RWPE2 (cell line): ENCODE measurements at regions not wholly inside any gene's neighbourhood (a gene's known extent, or its start where the extent isn't known, plus 50 kb on each side); places are given as distances from the start of the nearest gene placed in this dataset.

Source experiments
- ATAC-seq: fragments of 200-7000 bp; cut with Tn5 transposase; 3 replicates; pipeline ENCODE4 v1.9.1; 2021; ENCODE audit warnings: low read depth
- DNase-seq: peaks from one replicate; pipeline ENCODE4 v3.0.0-alpha.2; 2020; ENCODE audit warnings: low spot score
- H3K27ac ChIP-seq: fragments of 450-650 bp; 2 replicates; pipeline ENCODE4 v1.5.1; 2017; ENCODE audit warnings: mild to moderate bottlenecking; ENCODE audit not compliant: poor library complexity, severe bottlenecking
- H3K27me3 ChIP-seq: fragments of 250-450 bp; sonication (Bioruptor Pico); 2 replicates; pipeline ENCODE4 v1.5.1; 2021; ENCODE audit warnings: mild to moderate bottlenecking, moderate library complexity; ENCODE audit not compliant: insufficient read depth, poor library complexity, severe bottlenecking
- H3K36me3 ChIP-seq: fragments of 250-450 bp; sonication (Bioruptor Pico); 2 replicates; pipeline ENCODE4 v1.5.1; 2020; ENCODE audit warnings: low read depth, mild to moderate bottlenecking, moderate library complexity
- H3K4me1 ChIP-seq: fragments of 250-450 bp; sonication (Bioruptor Pico); 2 replicates; pipeline ENCODE4 v1.5.1; 2021; ENCODE audit warnings: mild to moderate bottlenecking, moderate library complexity; ENCODE audit not compliant: insufficient read depth, poor library complexity, severe bottlenecking
- H3K4me3 ChIP-seq: fragments of 250-450 bp; sonication (Bioruptor Pico); 2 replicates; pipeline ENCODE4 v1.5.1; 2021; ENCODE audit warnings: mild to moderate bottlenecking, moderate library complexity; ENCODE audit not compliant: severe bottlenecking
- H3K9me3 ChIP-seq: fragments of 250-450 bp; sonication (Bioruptor Pico); 2 replicates; pipeline ENCODE4 v1.5.1; 2021; ENCODE audit warnings: mild to moderate bottlenecking, moderate library complexity; ENCODE audit not compliant: severe bottlenecking
- TF ChIP-seq, protein P1 (sequence below): fragments of 450-650 bp; IDR thresholded peaks from one replicate; pipeline ENCODE4 v1.5.1; 2017; ENCODE audit warnings: mild to moderate bottlenecking, moderate library complexity; ENCODE audit not compliant: poor library complexity, severe bottlenecking

- Histone ChIP-seq H3K27me3 (no peaks in the 10 kb centered on the region), H3K4me1 (no peaks in the 10 kb centered on the region), H3K27ac (no peak overlapping the region), H3K36me3 (no peaks in the 10 kb centered on the region), H3K4me3 (no peak overlapping the region), H3K9me3 (no peaks in the 10 kb centered on the region)
- TF ChIP-seq, protein P1, sequence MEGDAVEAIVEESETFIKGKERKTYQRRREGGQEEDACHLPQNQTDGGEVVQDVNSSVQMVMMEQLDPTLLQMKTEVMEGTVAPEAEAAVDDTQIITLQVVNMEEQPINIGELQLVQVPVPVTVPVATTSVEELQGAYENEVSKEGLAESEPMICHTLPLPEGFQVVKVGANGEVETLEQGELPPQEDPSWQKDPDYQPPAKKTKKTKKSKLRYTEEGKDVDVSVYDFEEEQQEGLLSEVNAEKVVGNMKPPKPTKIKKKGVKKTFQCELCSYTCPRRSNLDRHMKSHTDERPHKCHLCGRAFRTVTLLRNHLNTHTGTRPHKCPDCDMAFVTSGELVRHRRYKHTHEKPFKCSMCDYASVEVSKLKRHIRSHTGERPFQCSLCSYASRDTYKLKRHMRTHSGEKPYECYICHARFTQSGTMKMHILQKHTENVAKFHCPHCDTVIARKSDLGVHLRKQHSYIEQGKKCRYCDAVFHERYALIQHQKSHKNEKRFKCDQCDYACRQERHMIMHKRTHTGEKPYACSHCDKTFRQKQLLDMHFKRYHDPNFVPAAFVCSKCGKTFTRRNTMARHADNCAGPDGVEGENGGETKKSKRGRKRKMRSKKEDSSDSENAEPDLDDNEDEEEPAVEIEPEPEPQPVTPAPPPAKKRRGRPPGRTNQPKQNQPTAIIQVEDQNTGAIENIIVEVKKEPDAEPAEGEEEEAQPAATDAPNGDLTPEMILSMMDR: no peak
- ATAC-seq: no peak
- no peak for DNase-seq
These were observed 301.5 kb upstream of the MGAT5 start for GRCh38 chr2:133952420-133952819.

GRCh38 chr2:133952896-133953295 lies 301.0 kb upstream of the MGAT5 start:
- ATAC-seq (no peak), DNase-seq (no peak)
- Histone ChIP-seq H3K4me1 (no peaks in the 10 kb centered on the region), H3K27me3 (no peaks in the 10 kb centered on the region), H3K4me3 (no peak overlapping the region), H3K36me3 (no peaks in the 10 kb centered on the region), H3K9me3 (no peaks in the 10 kb centered on the region), H3K27ac (no peak overlapping the region)
- TF ChIP-seq, protein P1: no peak

DNA sequence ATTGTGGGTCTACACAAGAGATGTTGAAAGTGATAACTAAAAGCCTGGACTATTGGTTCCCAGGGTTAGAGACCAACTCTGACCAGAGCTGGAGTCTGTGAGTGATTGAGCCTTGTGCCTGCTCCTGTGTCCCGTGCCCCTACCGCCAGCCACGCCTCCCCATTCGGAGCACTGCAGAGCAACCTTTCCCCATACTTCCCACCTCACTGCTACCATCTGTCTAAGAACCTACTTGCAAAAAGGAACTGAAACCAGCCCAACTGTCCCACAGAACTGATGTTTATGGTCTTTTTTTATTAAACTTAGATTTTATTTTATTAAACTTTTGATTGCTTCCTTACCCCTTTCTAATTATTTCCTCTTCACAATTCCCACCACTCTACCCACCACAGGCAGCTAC lies 300.3 kb upstream of the MGAT5 start:
- no peak for DNase-seq
- no peaks in the 10 kb centered on the region for H3K27me3 ChIP-seq
- H3K36me3 ChIP-seq: no peaks in the 10 kb centered on the region
- ATAC-seq: no peak
- H3K4me3 ChIP-seq: no peak overlapping the region
- no peaks in the 10 kb centered on the region for H3K9me3 ChIP-seq
- no peak overlapping the region for H3K27ac ChIP-seq
- no peaks in the 10 kb centered on the region for H3K4me1 ChIP-seq
- TF ChIP-seq, protein P1: no peak

GRCh38 chr2:133954636-133955035 lies 299.2 kb upstream of the MGAT5 start:
- no peak for DNase-seq
- TF ChIP-seq, protein P1: no peak

GRCh38 chr2:133955169-133955568 lies 298.7 kb upstream of the MGAT5 start:
- Histone ChIP-seq H3K9me3 (no peaks in the 10 kb centered on the region), H3K4me1 (no peaks in the 10 kb centered on the region), H3K27ac (no peak overlapping the region), H3K36me3 (no peaks in the 10 kb centered on the region), H3K4me3 (no peak overlapping the region), H3K27me3 (no peaks in the 10 kb centered on the region)
- DNase-seq: no peak
- TF ChIP-seq, protein P1: no peak
- ATAC-seq: no peak

More at GRCh38 chr2:133954636-133955035, 299.2 kb upstream of the MGAT5 start:
- no peak overlapping the region for H3K27ac ChIP-seq
- no peaks in the 10 kb centered on the region for H3K4me1 ChIP-seq
- no peaks in the 10 kb centered on the region for H3K9me3 ChIP-seq
- ATAC-seq: no peak
- no peak overlapping the region for H3K4me3 ChIP-seq
- no peaks in the 10 kb centered on the region for H3K36me3 ChIP-seq
- H3K27me3 ChIP-seq: no peaks in the 10 kb centered on the region
